Common myeloid progenitor, CD34-positive (primary cell): ENCODE measurements at regions not wholly inside any gene's neighbourhood (a gene's known extent, or its start where the extent isn't known, plus 50 kb on each side); places are given as distances from the start of the nearest gene placed in this dataset.

Experiments
- CTCF ChIA-PET: fragments of 350-600 bp; sonication (Branson Sonifier 250); formaldehyde crosslinking; loops from one replicate; lab custom pipeline; 2021; ENCODE audit warnings: antibody characterized with exemption; lab: Charles Lee
- POLR2A ChIA-PET: fragments of 350-600 bp; sonication (Branson Sonifier 250); formaldehyde crosslinking; loops from one replicate; lab custom pipeline; 2021; ENCODE audit warnings: antibody characterized with exemption; lab: Charles Lee
- DNase-seq, 3 donors: peaks; one replicate each; pipeline versions ENCODE4 v3.0.0 to v3.0.0-alpha.2; 2013
- H3K27ac ChIP-seq, 2 experiments: 1 replicate in 1 of 2; 2 replicates in 1 of 2; pipeline ENCODE4 v1.7.0; 2013; ENCODE audit warnings: inconsistent platforms in 2 of 2, low read length in 2 of 2, mild to moderate bottlenecking in 2 of 2, low read depth in 1 of 2, moderate library complexity in 1 of 2; ENCODE audit not compliant: severe bottlenecking in 2 of 2, insufficient read depth in 1 of 2, poor library complexity in 1 of 2
- H3K27me3 ChIP-seq, 5 experiments: replicated peaks in 2 of 5; 1 replicate in 3 of 5; 2 replicates in 2 of 5; pipeline versions ENCODE4 v1.6.1 to v1.7.0; 2013; ENCODE audit warnings: low read length in 4 of 5, mild to moderate bottlenecking in 2 of 5, moderate library complexity in 2 of 5, inconsistent platforms in 1 of 5; ENCODE audit not compliant: insufficient read depth in 5 of 5, control insufficient read depth in 4 of 5
- H3K36me3 ChIP-seq, 4 experiments: 1 replicate in 2 of 4; 2 replicates in 2 of 4; pipeline versions ENCODE4 v1.6.1 to v1.7.0; 2013; ENCODE audit warnings: low read length in 3 of 4, control low read depth in 1 of 4, mild to moderate bottlenecking in 1 of 4; ENCODE audit not compliant: control insufficient read depth in 4 of 4, insufficient read depth in 4 of 4
- H3K4me1 ChIP-seq, 4 experiments: 1 replicate in 3 of 4; 2 replicates in 1 of 4; pipeline versions ENCODE4 v1.6.1 to v1.7.1; 2013; ENCODE audit warnings: low read length in 3 of 4, mild to moderate bottlenecking in 3 of 4, control low read depth in 1 of 4, inconsistent platforms in 1 of 4, moderate library complexity in 1 of 4; ENCODE audit not compliant: control insufficient read depth in 4 of 4, insufficient read depth in 4 of 4; ENCODE audit errors: control extremely low read depth in 1 of 4
- H3K4me3 ChIP-seq, 7 experiments: 1 replicate in 4 of 7; 2 replicates in 3 of 7; pipeline versions ENCODE4 v1.5.1 to v1.7.0; 2013; ENCODE audit warnings: mild to moderate bottlenecking in 7 of 7, low read length in 6 of 7, moderate library complexity in 6 of 7, inconsistent platforms in 2 of 7, low read depth in 2 of 7, control low read depth in 1 of 7; ENCODE audit not compliant: insufficient read depth in 4 of 7, control insufficient read depth in 1 of 7; ENCODE audit errors: extremely low read depth in 1 of 7
- H3K9me3 ChIP-seq, 5 experiments: 1 replicate in 4 of 5; 2 replicates in 1 of 5; pipeline versions ENCODE4 v1.6.1 to v1.7.1; 2013; ENCODE audit warnings: low read length in 4 of 5, mild to moderate bottlenecking in 2 of 5, inconsistent platforms in 1 of 5, low read depth in 1 of 5, moderate library complexity in 1 of 5; ENCODE audit not compliant: control insufficient read depth in 4 of 5, insufficient read depth in 2 of 5; ENCODE audit errors: control extremely low read depth in 1 of 5
- WGBS: methylation state at CpG from one replicate; pipeline ENCODE4 v1.1.5; 2013; ENCODE audit not compliant: insufficient coverage; 5-methylcytosine and 5-hydroxymethylcytosine counted together

GRCh38 chr4:130125467-130125866, 1029.5 kb downstream of the C4orf33 start:
- ChIA-PET CTCF (no interaction called here), POLR2A (no interaction called here)
- DNase-seq, result no peak
- peaks cover 0 to 3% (median 0%) of the 10 kb centered on the region in 5 experiments for H3K9me3 ChIP-seq
- no peaks in the 10 kb centered on the region for H3K27me3 ChIP-seq
- no peak overlapping the region for H3K4me3 ChIP-seq
- 96% methylated on average over 4 of the region's 5 CpGs for WGBS
- no peaks in the 10 kb centered on the region for H3K36me3 ChIP-seq
- H3K4me1 ChIP-seq, result no peaks in the 10 kb centered on the region
- no peak overlapping the region for H3K27ac ChIP-seq

GRCh38 chr4:130127297-130127696, 1031.3 kb downstream of the C4orf33 start:
- ChIA-PET CTCF (no interaction called here), POLR2A (no interaction called here)
- Histone ChIP-seq H3K9me3 (peaks cover 0 to 3% (median 0%) of the 10 kb centered on the region in 5 experiments), H3K27ac (no peak overlapping the region), H3K27me3 (no peaks in the 10 kb centered on the region), H3K36me3 (no peaks in the 10 kb centered on the region), H3K4me1 (no peaks in the 10 kb centered on the region), H3K4me3 (no peak overlapping the region)
- no peak for DNase-seq

- no peaks in the 10 kb centered on the region for H3K4me1 ChIP-seq
- 93% methylated on average over 3 of the region's 3 CpGs for WGBS
- no peak overlapping the region for H3K27ac ChIP-seq
- H3K27me3 ChIP-seq, result no peaks in the 10 kb centered on the region
- DNase-seq, result no peak
- no peaks in the 10 kb centered on the region for H3K36me3 ChIP-seq
- no peak overlapping the region for H3K4me3 ChIP-seq
- ChIA-PET POLR2A (no interaction called here), CTCF (no interaction called here)
- H3K9me3 ChIP-seq, result peaks cover 0 to 3% (median 0%) of the 10 kb centered on the region in 5 experiments
These were observed 1035.6 kb downstream of the C4orf33 start for GRCh38 chr4:130131536-130131935.

GRCh38 chr4:130141651-130142050, 1045.7 kb downstream of the C4orf33 start:
- Histone ChIP-seq H3K27me3 (no peaks in the 10 kb centered on the region), H3K4me1 (no peaks in the 10 kb centered on the region), H3K9me3 (no peaks in the 10 kb centered on the region), H3K27ac (no peak overlapping the region), H3K36me3 (no peaks in the 10 kb centered on the region), H3K4me3 (no peak overlapping the region)
- WGBS, result no CpG with 5 or more reads among the region's 7 CpGs
- ChIA-PET CTCF (no interaction called here), POLR2A (no interaction called here)
- DNase-seq, result no peak

- 71% methylated on average over 1 of the region's 1 CpG for WGBS
- H3K4me3 ChIP-seq, result no peak overlapping the region
- ChIA-PET CTCF (no interaction called here), POLR2A (no interaction called here)
- H3K9me3 ChIP-seq, result no peaks in the 10 kb centered on the region
- no peak for DNase-seq
- no peaks in the 10 kb centered on the region for H3K27me3 ChIP-seq
- no peaks in the 10 kb centered on the region for H3K36me3 ChIP-seq
- H3K4me1 ChIP-seq, result no peaks in the 10 kb centered on the region
- H3K27ac ChIP-seq, result no peak overlapping the region
These were observed 1047.7 kb downstream of the C4orf33 start for GRCh38 chr4:130143656-130144055.

GRCh38 chr4:130146773-130147172, 1050.8 kb downstream of the C4orf33 start:
- Histone ChIP-seq H3K36me3 (no peaks in the 10 kb centered on the region), H3K4me3 (no peak overlapping the region), H3K4me1 (no peaks in the 10 kb centered on the region), H3K27me3 (no peaks in the 10 kb centered on the region), H3K9me3 (no peaks in the 10 kb centered on the region), H3K27ac (no peak overlapping the region)
- no CpG with 5 or more reads among the region's 2 CpGs for WGBS
- ChIA-PET CTCF (no interaction called here), POLR2A (interaction anchor here (0.6 kb wide), 1 partner anchor 110 kb away, joined by 3 read pairs; no protein-coding TSS in a partner anchor)
- DNase-seq, result no peak

GRCh38 chr4:130147641-130148040, 1051.7 kb downstream of the C4orf33 start:
- CTCF ChIA-PET, result no interaction called here
- Histone ChIP-seq H3K27ac (no peak overlapping the region), H3K27me3 (no peaks in the 10 kb centered on the region), H3K9me3 (no peaks in the 10 kb centered on the region), H3K36me3 (no peaks in the 10 kb centered on the region), H3K4me1 (no peaks in the 10 kb centered on the region), H3K4me3 (no peak overlapping the region)
- POLR2A ChIA-PET, result no interaction called here
- WGBS, result 88% methylated on average over 2 of the region's 2 CpGs
- no peak for DNase-seq
